ENCODE measurements at regions not wholly inside any gene's neighbourhood (a gene's known extent, or its start where the extent isn't known, plus 50 kb on each side); places are given as distances from the start of the nearest gene placed in this dataset.

DNA sequence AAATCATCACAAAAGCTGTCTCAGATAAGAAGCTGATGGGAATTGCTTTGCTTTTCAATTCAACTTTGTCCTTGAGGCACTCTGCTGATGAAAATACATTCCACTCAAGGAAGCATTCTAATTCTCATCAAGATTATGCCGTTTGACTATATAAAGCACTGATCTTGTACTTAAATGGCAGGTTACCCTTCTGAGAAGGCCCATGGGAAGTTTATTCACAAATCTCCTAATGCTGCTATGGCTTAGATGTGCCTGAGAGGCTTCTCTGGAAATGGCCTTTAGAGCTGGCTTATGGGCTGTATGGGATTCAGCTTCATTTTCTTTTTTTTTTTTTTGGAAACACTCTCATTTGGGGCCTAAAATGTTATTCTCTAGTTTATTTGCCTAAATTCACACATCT lies 69.7 kb upstream of the ARNT2 start:
- CTCF ChIA-PET, result no interaction called here
- no peak overlapping the region for H2BK5ac ChIP-seq (ENCODE audit: low read depth, low read length, poor library complexity, severe bottlenecking)
- ATAC-seq (ENCODE audit: low read depth) (no peak), DNase-seq (no peak)
- no peak overlapping the region for H4K5ac ChIP-seq (ENCODE audit: low read depth, low read length)
- H4K20me1 ChIP-seq (ENCODE audit: insufficient read depth, low read length), result no peaks in the 10 kb centered on the region
- dilution Hi-C loops (cut with HindIII; ENCODE audit: low sequenced_read_pairs, unreplicated experiment) (no loop called here), in situ Hi-C loops (cut with MboI; ENCODE audit: low sequenced_read_pairs) (no loop called here), intact Hi-C loops (cut with micrococcal nuclease) (no loop called here)
- H3K27me3 ChIP-seq (ENCODE audit: control insufficient read depth, insufficient read depth, low read length), result peaks cover 29% of the 10 kb centered on the region
- H3K36me3 ChIP-seq (ENCODE audit: control insufficient read depth, insufficient read depth, low read length), result no peaks in the 10 kb centered on the region
- TF ChIP-seq RFX5 (IDR thresholded peaks at IDR 0.05; ENCODE audit: low read depth, low read length) (no peak), NFE2L2 (IDR thresholded peaks at IDR 0.05; ENCODE audit: low read depth, low read length) (no peak), RAD21 (IDR thresholded peaks at IDR 0.05; ENCODE audit: low read length) (no peak), CHD1 (IDR thresholded peaks at IDR 0.05; ENCODE audit: low read depth, low read length) (no peak), POLR2A (IDR thresholded peaks at IDR 0.05; ENCODE audit: low read depth, low read length) (no peak), ELK1 (IDR thresholded peaks at IDR 0.05; ENCODE audit: borderline replicate concordance, low read depth, low read length) (no peak), SMC3 (IDR thresholded peaks at IDR 0.05; ENCODE audit: low read depth, low read length) (no peak), RCOR1 (IDR thresholded peaks at IDR 0.05; ENCODE audit: insufficient replicate concordance, low read length) (no peak), MXI1 (IDR thresholded peaks at IDR 0.05; ENCODE audit: borderline replicate concordance, low read depth, low read length) (no peak), BHLHE40 (IDR thresholded peaks at IDR 0.05; ENCODE audit: low read depth, low read length) (no peak), CEBPB (IDR thresholded peaks at IDR 0.05; ENCODE audit: low read depth, low read length) (no peak), MAZ (IDR thresholded peaks at IDR 0.05; ENCODE audit: borderline replicate concordance, low read depth, low read length) (no peak), FOS (IDR thresholded peaks at IDR 0.05; ENCODE audit: low read depth, low read length) (no peak), MAFK (IDR thresholded peaks at IDR 0.05; ENCODE audit: low read depth, low read length) (no peak)
- TF ChIP-seq, protein P1, sequence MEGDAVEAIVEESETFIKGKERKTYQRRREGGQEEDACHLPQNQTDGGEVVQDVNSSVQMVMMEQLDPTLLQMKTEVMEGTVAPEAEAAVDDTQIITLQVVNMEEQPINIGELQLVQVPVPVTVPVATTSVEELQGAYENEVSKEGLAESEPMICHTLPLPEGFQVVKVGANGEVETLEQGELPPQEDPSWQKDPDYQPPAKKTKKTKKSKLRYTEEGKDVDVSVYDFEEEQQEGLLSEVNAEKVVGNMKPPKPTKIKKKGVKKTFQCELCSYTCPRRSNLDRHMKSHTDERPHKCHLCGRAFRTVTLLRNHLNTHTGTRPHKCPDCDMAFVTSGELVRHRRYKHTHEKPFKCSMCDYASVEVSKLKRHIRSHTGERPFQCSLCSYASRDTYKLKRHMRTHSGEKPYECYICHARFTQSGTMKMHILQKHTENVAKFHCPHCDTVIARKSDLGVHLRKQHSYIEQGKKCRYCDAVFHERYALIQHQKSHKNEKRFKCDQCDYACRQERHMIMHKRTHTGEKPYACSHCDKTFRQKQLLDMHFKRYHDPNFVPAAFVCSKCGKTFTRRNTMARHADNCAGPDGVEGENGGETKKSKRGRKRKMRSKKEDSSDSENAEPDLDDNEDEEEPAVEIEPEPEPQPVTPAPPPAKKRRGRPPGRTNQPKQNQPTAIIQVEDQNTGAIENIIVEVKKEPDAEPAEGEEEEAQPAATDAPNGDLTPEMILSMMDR (conservative IDR thresholded peaks at IDR 0.05; ENCODE audit: low read depth, low read length), result no peak
- TF ChIP-seq, protein P2, sequence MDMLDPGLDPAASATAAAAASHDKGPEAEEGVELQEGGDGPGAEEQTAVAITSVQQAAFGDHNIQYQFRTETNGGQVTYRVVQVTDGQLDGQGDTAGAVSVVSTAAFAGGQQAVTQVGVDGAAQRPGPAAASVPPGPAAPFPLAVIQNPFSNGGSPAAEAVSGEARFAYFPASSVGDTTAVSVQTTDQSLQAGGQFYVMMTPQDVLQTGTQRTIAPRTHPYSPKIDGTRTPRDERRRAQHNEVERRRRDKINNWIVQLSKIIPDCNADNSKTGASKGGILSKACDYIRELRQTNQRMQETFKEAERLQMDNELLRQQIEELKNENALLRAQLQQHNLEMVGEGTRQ (IDR thresholded peaks at IDR 0.05; ENCODE audit: low read depth, low read length), result no peak
- H3K9me1 ChIP-seq (ENCODE audit: insufficient read depth, low read length), result no peaks in the 10 kb centered on the region
- H2AFZ ChIP-seq (replicated peaks; ENCODE audit: low read length, poor library complexity), result no peak overlapping the region
- no peaks in the 10 kb centered on the region for H3K9me3 ChIP-seq (ENCODE audit: control insufficient read depth, insufficient read depth, low read length)
- no peak overlapping the region for H3K23ac ChIP-seq (ENCODE audit: low read depth, low read length)
- no peak overlapping the region for H3K4ac ChIP-seq (ENCODE audit: low read depth, low read length)
- H2AK5ac ChIP-seq (ENCODE audit: low read depth, low read length), result no peak overlapping the region
- H3K9ac ChIP-seq (ENCODE audit: low read depth, low read length), result no peak overlapping the region
- no peak overlapping the region for H4K8ac ChIP-seq (ENCODE audit: low read depth in 2 of 2, low read length in 2 of 2)
- no peak overlapping the region for H4K91ac ChIP-seq (ENCODE audit: insufficient read depth, low read depth, low read length)
- POLR2A ChIA-PET (ENCODE audit: unreplicated experiment), result no interaction called here
- BruUV-seq (replicated peaks), result no TSS peak
- H3K4me3 ChIP-seq (ENCODE audit: insufficient read depth, low read depth, low read length), result no peak overlapping the region
- H3K4me2 ChIP-seq (ENCODE audit: low read depth, low read length), result no peak overlapping the region
- H3K18ac ChIP-seq (ENCODE audit: low read depth, low read length), result no peak overlapping the region
- no peak overlapping the region for H2AK9ac ChIP-seq (replicated peaks; ENCODE audit: low read depth, low read length, poor library complexity)
- no peak overlapping the region for H2BK15ac ChIP-seq (ENCODE audit: low read depth, low read length)
- H3K27ac ChIP-seq (ENCODE audit: insufficient read depth, low read length), result no peak overlapping the region
- no peaks in the 10 kb centered on the region for H3K4me1 ChIP-seq (ENCODE audit: control insufficient read depth, insufficient read depth, low read length)
- H2BK120ac ChIP-seq (ENCODE audit: low read depth, low read length), result no peak overlapping the region
- no peak overlapping the region for H3K56ac ChIP-seq (ENCODE audit: extremely low read depth, insufficient read depth, low read length)
- WGBS, 2 experiments (ENCODE audit: extremely low coverage in 2 of 2, insufficient read length in 1 of 2), result no CpG with 5 or more reads among the region's 1 CpG
- H3K14ac ChIP-seq (replicated peaks; ENCODE audit: low read depth, low read length), result no peak overlapping the region
- H2BK20ac ChIP-seq (ENCODE audit: low read depth, low read length), result no peak overlapping the region
- no peaks in the 10 kb centered on the region for H3K79me1 ChIP-seq (ENCODE audit: low read depth in 1 of 2, low read length in 2 of 2)
